ENCODE measurements at regions not wholly inside any gene's neighbourhood (a gene's known extent, or its start where the extent isn't known, plus 50 kb on each side); places are given as distances from the start of the nearest gene placed in this dataset.

DNA sequence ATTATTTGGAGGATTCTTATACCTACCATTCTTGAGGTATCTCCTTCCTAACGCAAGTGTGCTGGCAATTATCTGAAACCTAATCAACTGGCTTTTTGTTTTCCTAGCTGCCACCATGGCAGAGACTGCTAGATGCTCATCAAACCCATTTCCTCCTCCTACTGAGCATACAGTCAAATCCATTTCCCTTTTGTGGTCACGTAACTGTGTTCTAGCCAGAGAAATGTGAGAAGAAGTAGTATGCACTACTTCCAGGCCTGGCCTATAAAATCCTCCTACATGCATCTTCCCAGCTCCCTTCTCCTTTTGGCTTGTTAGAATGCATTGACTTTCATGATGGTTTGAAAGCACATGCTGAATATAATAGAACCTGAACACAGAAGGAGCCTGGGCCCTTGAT, 494.1 kb upstream of the MEIS1 start:
- H3K4me3 ChIP-seq: no peak overlapping the region
- no peaks in the 10 kb centered on the region for H3K36me3 ChIP-seq (replicated peaks; ENCODE audit: insufficient read depth, low read depth)
- H3K27ac ChIP-seq: no peak overlapping the region
- H3K4me1 ChIP-seq (ENCODE audit: insufficient read depth): no peaks in the 10 kb centered on the region
- H3K79me2 ChIP-seq: no peaks in the 10 kb centered on the region
- no peak overlapping the region for H3K4me2 ChIP-seq
- H3K27me3 ChIP-seq: no peaks in the 10 kb centered on the region
- no peaks in the 10 kb centered on the region for H4K20me1 ChIP-seq (ENCODE audit: insufficient read depth, poor library complexity, severe bottlenecking)
- 90% methylated on average over 2 of the region's 2 CpGs for WGBS (ENCODE audit: low lambda C conversion rate, missing lambda C conversion rate)
- no peaks in the 10 kb centered on the region for H3K9me3 ChIP-seq (ENCODE audit: low read depth)
- no peak overlapping the region for H2AFZ ChIP-seq
- DNase-seq (ENCODE audit: low spot score): no peak
- H3K9me2 ChIP-seq (replicated peaks; ENCODE audit: insufficient read depth): no peaks in the 10 kb centered on the region
- TF ChIP-seq, protein P1, sequence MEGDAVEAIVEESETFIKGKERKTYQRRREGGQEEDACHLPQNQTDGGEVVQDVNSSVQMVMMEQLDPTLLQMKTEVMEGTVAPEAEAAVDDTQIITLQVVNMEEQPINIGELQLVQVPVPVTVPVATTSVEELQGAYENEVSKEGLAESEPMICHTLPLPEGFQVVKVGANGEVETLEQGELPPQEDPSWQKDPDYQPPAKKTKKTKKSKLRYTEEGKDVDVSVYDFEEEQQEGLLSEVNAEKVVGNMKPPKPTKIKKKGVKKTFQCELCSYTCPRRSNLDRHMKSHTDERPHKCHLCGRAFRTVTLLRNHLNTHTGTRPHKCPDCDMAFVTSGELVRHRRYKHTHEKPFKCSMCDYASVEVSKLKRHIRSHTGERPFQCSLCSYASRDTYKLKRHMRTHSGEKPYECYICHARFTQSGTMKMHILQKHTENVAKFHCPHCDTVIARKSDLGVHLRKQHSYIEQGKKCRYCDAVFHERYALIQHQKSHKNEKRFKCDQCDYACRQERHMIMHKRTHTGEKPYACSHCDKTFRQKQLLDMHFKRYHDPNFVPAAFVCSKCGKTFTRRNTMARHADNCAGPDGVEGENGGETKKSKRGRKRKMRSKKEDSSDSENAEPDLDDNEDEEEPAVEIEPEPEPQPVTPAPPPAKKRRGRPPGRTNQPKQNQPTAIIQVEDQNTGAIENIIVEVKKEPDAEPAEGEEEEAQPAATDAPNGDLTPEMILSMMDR (IDR thresholded peaks at IDR 0.05; ENCODE audit: poor library complexity): no peak
- TF ChIP-seq EZH2 (IDR thresholded peaks at IDR 0.05; ENCODE audit: borderline replicate concordance) (no peak), EZH2phosphoT487 (IDR thresholded peaks at IDR 0.05; ENCODE audit: low read depth, severe bottlenecking, unreplicated experiment) (no peak)

DNA sequence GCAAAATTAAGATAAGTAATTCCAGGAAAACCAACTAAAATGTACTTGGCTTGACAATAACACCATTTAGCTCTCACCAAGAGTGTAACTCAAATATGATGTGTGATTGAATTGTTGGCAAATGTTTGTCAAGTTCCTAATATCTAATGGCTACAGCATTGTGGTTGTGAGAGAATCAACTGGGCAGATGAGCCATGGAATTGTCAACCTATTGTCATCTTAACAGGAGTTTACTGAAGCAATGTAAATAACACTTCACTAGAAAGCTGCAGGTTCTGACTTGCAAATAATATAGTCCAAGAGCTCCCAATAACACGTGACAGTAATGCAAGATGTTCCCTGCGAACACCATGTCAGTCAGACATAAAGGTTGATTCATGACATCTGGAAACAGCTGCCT, 495.2 kb upstream of the MEIS1 start:
- no peaks in the 10 kb centered on the region for H3K27me3 ChIP-seq
- H3K9me3 ChIP-seq (ENCODE audit: low read depth): no peaks in the 10 kb centered on the region
- no peaks in the 10 kb centered on the region for H3K79me2 ChIP-seq
- no peak overlapping the region for H3K4me2 ChIP-seq
- no peaks in the 10 kb centered on the region for H3K36me3 ChIP-seq (replicated peaks; ENCODE audit: insufficient read depth, low read depth)
- no peaks in the 10 kb centered on the region for H3K4me1 ChIP-seq (ENCODE audit: insufficient read depth)
- H3K4me3 ChIP-seq: no peak overlapping the region
- H3K27ac ChIP-seq: no peak overlapping the region
- no peaks in the 10 kb centered on the region for H3K9me2 ChIP-seq (replicated peaks; ENCODE audit: insufficient read depth)
- 70% methylated on average over 2 of the region's 2 CpGs for WGBS (ENCODE audit: low lambda C conversion rate, missing lambda C conversion rate)
- H2AFZ ChIP-seq: no peak overlapping the region
- no peak for DNase-seq (ENCODE audit: low spot score)
- no peaks in the 10 kb centered on the region for H4K20me1 ChIP-seq (ENCODE audit: insufficient read depth, poor library complexity, severe bottlenecking)
- TF ChIP-seq EZH2 (IDR thresholded peaks at IDR 0.05; ENCODE audit: borderline replicate concordance) (no peak), EZH2phosphoT487 (IDR thresholded peaks at IDR 0.05; ENCODE audit: low read depth, severe bottlenecking, unreplicated experiment) (no peak)
- TF ChIP-seq, protein P1 (IDR thresholded peaks at IDR 0.05; ENCODE audit: poor library complexity): no peak

DNA sequence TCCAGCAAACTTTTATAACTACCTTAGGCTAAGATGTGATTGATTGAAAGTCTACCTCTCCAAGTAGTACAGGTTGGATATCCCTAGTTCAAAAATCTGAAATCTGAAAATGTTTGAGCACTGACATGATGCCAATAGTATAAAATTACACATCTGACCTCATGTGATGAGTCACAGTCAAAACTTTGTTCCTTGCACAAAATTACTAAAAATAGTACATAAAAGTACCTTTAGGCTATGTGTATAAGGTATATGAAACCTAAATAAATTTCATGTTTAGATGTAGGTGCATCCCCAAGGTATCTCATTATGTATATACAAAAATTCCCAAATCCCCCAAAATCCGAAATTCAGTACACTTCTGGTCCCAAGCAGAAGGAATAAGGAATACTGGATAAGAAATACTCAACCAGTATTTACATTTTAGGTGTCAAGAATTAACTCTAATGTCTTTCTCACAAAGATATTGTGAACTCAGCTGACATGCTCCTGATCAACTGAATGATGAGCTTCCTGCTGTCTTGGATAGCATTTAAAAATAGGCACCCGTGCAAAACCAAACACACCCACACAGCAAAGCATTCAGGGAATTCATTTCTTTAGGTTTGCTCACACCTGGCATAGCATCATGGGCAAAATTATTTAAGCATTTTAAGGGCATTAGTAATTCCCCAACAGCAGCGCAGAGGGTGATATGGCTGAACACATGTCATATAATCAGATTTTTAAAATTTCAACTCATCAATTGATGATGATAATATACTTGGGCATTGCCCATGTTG, 497.4 kb upstream of the MEIS1 start:
- Histone ChIP-seq H3K9me2 (replicated peaks; ENCODE audit: insufficient read depth) (no peaks in the 10 kb centered on the region), H3K4me1 (ENCODE audit: insufficient read depth) (no peaks in the 10 kb centered on the region), H3K9me3 (ENCODE audit: low read depth) (no peaks in the 10 kb centered on the region), H3K36me3 (replicated peaks; ENCODE audit: insufficient read depth, low read depth) (no peaks in the 10 kb centered on the region), H3K4me3 (no peak overlapping the region), H3K79me2 (no peaks in the 10 kb centered on the region), H3K27me3 (no peaks in the 10 kb centered on the region), H4K20me1 (ENCODE audit: insufficient read depth, poor library complexity, severe bottlenecking) (no peaks in the 10 kb centered on the region), H3K4me2 (no peak overlapping the region), H2AFZ (no peak overlapping the region), H3K27ac (no peak overlapping the region)
- WGBS (ENCODE audit: low lambda C conversion rate, missing lambda C conversion rate): 79% methylated on average over 3 of the region's 3 CpGs
- no peak for DNase-seq (ENCODE audit: low spot score)
- no peak for TF ChIP-seq EZH2phosphoT487 (IDR thresholded peaks at IDR 0.05; ENCODE audit: low read depth, severe bottlenecking, unreplicated experiment)
- no peak for TF ChIP-seq EZH2 (IDR thresholded peaks at IDR 0.05; ENCODE audit: borderline replicate concordance)
- TF ChIP-seq, protein P1 (IDR thresholded peaks at IDR 0.05; ENCODE audit: poor library complexity): no peak
